HG03025 (cell line): ENCODE measurements at regions not wholly inside any gene's neighbourhood (a gene's known extent, or its start where the extent isn't known, plus 50 kb on each side); places are given as distances from the start of the nearest gene placed in this dataset.

Experiments
- ATAC-seq: cut with Tn5 transposase; IDR thresholded peaks from one replicate; pipeline ENCODE4 v1.9.1; 2021; ENCODE audit warnings: mild to moderate bottlenecking, moderate library complexity; ENCODE audit not compliant: unreplicated experiment, low FRiP score

DNA sequence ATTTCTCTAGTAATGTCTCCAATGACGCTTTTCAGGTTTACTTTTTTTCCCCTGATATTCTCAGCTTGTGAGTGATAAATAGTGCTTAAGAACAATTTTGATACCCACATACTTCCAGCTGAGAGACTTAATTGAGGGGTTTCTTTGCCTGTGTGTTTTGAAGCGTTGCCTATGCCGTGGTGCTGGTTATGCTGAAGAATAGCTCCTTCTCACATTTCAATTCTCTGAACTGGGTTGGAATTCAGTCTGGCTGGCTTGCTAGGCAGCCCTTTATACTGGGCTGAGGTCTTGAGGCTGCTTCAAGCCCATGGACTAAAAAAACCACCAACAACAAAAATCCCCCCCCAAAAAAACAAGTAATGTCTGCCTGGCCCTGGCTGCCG, 87.4 kb downstream of the CHST2 start:
- ATAC-seq: no peak

DNA sequence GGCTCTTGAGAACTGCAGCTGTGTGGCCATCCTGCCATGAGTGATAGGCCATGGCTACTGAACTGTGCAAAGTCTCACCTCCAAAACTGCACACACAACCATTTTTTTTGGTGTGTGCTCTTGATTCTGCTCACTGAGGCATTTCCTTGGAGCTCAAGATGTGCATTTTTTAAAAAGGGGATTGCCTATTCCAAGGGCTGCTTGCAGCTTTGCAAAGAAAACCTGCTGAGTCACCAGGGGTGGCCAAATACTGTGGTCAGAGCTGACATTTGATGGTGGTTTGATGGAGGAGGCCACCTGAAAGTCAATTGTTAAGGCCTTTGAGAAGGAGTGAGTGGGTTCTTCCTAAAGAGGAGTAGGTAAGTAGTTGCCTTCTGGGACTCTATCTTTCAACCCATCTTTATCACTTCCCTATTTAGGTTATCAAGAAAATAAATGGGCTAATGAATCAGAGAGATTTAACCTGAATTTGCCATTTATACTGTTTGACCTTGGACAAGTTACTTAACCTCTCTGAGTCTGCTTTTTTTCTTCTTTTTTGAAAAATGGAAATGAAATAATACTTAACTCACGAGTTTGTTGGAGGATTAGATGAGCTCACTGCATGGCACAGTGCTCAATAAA, 87.9 kb downstream of the CHST2 start:
- ATAC-seq: peak; percentile 79

DNA sequence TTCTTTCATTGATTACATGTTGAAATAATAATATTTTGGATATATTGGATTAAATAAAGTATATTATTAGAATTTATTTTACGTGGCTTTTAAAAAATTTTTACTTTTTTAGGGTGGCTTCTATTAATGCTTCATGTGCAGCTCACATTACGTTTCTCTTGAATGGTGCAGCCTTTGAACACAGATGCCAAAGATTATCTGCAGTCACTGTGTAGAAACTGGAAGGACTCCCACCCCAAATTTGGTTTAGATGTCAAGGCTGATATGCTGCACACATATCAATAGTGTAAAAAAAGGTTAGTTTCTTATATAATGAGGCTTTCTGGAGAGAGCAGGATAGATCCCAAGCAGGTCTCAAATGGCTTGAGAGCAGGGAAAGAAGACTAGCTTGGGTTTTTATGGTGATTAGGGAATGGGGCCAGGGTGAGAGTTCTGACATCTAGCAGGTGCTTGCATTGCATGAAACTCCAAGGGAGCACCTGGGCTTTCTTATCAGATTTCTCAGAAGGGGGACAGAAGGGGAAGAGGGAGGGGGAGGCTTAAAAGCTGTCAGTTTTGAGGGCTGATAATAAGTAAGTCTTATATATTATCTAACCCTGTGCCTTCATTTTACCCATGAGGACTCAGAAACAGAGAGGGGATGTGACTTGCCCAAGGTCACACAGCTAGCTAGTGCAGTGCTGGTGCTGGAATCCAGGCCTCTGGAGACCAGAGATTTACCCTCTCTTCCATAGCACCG, 89.6 kb downstream of the CHST2 start:
- ATAC-seq: no peak

- ATAC-seq: no peak
These were observed 90.1 kb downstream of the CHST2 start for GRCh38 chr3:143209715-143210059.

DNA sequence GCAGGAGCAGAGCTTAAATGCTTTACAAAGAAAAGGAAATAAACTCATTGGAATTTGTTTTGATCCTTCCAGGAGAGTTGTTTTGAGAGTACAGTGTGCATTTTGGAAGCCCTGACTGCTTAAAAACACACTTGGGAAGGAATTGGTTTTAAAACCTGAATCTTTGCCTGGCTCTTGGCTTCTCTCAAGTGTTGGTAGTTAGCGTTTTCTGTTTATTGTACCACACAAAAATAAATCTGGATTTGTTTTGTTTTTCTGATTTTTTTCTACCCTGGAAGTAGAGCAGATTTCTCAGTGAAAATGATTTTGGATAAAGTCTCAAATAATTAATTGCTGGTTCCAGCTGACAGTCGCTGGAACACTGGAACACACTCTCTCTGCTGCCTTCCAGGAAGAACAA, 90.6 kb downstream of the CHST2 start:
- no peak for ATAC-seq

DNA sequence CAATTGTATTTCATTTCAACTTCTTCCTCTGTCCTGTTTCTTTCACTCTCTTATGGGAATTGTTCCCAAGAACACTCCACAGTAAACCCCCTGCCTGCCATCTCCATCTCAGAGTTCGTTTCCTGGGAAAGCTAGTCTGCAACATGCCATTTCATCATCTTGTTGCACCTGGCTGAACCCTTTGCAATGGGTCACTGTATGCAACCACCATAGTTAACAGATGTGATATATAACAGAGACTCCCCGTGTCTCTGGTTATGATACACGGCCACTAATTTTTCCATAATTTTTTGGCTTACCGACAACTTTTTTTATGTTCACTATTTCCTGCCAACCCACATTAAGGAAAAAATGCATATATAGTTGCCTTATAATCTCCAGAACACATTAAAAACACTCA, 95.5 kb downstream of the CHST2 start:
- no peak for ATAC-seq
